ENCODE measurements at regions not wholly inside any gene's neighbourhood (a gene's known extent, or its start where the extent isn't known, plus 50 kb on each side); places are given as distances from the start of the nearest gene placed in this dataset.

GRCh38 chr2:240322231-240322955 is 113.1 kb upstream of the GPC1 start:
- intact Hi-C loops (cut with DNase I): no loop called here
- H3K4me3 ChIP-seq: no peak overlapping the region
- no peaks in the 10 kb centered on the region for H3K36me3 ChIP-seq
- TF ChIP-seq EP300 (IDR thresholded peaks at IDR 0.05) (no peak), POLR2A (IDR thresholded peaks at IDR 0.05) (no peak)
- TF ChIP-seq, protein P1, sequence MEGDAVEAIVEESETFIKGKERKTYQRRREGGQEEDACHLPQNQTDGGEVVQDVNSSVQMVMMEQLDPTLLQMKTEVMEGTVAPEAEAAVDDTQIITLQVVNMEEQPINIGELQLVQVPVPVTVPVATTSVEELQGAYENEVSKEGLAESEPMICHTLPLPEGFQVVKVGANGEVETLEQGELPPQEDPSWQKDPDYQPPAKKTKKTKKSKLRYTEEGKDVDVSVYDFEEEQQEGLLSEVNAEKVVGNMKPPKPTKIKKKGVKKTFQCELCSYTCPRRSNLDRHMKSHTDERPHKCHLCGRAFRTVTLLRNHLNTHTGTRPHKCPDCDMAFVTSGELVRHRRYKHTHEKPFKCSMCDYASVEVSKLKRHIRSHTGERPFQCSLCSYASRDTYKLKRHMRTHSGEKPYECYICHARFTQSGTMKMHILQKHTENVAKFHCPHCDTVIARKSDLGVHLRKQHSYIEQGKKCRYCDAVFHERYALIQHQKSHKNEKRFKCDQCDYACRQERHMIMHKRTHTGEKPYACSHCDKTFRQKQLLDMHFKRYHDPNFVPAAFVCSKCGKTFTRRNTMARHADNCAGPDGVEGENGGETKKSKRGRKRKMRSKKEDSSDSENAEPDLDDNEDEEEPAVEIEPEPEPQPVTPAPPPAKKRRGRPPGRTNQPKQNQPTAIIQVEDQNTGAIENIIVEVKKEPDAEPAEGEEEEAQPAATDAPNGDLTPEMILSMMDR (IDR thresholded peaks at IDR 0.05): no peak
- H3K4me1 ChIP-seq (ENCODE audit: insufficient read depth): peaks cover 15% of the 10 kb centered on the region
- no peaks in the 10 kb centered on the region for H3K27me3 ChIP-seq
- no peak overlapping the region for H3K27ac ChIP-seq
- WGBS, 3 donors: 77 to 84% (median 83%) methylated on average over 28 to 29 of the region's 29 CpGs
- DNase-seq: no peak
- no peaks in the 10 kb centered on the region for H3K9me3 ChIP-seq

DNA sequence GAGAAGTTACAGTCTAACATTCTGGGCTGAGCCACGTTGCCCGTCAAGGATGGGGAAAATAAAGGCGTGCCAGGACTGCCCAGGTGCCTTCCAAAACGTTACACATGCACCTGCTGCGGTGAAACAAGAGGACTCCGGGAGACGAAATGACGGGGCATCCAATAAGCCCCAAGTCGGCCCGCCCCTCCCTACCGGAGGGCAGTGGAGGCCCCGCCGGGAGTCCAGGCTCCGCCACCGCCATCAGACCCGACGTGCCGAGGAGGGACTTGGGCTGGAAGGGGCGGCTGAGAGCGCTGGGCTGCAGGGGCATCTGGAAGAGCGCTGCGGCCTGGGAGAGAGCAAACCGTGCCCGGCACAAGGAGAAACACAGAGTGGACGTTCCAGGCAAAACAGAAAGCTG is 112.5 kb upstream of the GPC1 start:
- Histone ChIP-seq H3K27me3 (no peaks in the 10 kb centered on the region), H3K36me3 (no peaks in the 10 kb centered on the region), H3K4me1 (ENCODE audit: insufficient read depth) (peaks cover 15% of the 10 kb centered on the region), H3K27ac (no peak overlapping the region), H3K4me3 (no peak overlapping the region), H3K9me3 (no peaks in the 10 kb centered on the region)
- intact Hi-C loops (cut with DNase I): no loop called here
- 87 to 90% (median 88%) methylated on average over 25 of the region's 25 CpGs for WGBS, 3 donors
- no peak for DNase-seq
- TF ChIP-seq, protein P1 (IDR thresholded peaks at IDR 0.05): no peak
- TF ChIP-seq EP300 (IDR thresholded peaks at IDR 0.05): no peak
- TF ChIP-seq POLR2A (IDR thresholded peaks at IDR 0.05): no peak

DNA sequence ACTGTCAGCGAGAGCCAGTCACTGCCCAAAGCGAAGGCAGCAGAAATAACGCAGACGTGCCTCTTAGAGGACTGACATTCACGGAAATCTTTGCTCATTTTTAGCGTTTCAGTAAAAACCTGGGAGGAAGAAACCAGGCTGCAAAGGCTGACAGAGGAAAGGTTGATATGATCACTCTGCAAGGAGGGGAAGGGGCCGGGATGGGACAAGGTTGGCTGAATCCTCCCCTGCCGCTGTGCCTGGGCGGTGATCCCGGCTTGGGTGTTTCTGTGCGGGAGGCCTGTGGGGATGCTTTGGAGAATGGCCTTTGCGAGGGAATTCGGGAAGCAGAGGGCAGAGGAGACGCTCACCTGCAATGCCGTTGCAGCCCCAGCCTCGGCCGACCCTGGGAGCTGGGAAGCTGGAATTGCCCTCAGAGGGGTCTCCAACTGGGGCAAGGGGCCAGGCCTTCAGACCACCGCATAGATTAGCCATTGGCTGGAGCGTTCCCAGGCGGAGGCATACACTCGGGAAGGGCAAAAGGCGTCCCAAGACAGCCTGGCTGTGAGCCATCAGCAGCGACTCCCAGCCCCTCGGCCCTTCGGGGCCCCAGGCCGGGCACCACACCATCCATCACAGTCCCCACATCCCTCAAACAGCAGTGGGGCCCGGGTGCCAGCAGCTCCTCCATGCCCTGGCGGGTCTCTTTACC is 111.7 kb upstream of the GPC1 start:
- DNase-seq: no peak
- H3K27me3 ChIP-seq: no peaks in the 10 kb centered on the region
- no peaks in the 10 kb centered on the region for H3K9me3 ChIP-seq
- H3K36me3 ChIP-seq: no peaks in the 10 kb centered on the region
- peaks cover 15% of the 10 kb centered on the region for H3K4me1 ChIP-seq (ENCODE audit: insufficient read depth)
- intact Hi-C loops (cut with DNase I): no loop called here
- TF ChIP-seq, protein P1 (IDR thresholded peaks at IDR 0.05): no peak
- H3K4me3 ChIP-seq: no peak overlapping the region
- no peak overlapping the region for H3K27ac ChIP-seq
- 77 to 82% (median 81%) methylated on average over 25 to 28 of the region's 28 CpGs for WGBS, 3 donors

GRCh38 chr2:240324312-240325015 is 111.0 kb upstream of the GPC1 start:
- no peak for DNase-seq
- intact Hi-C loops (cut with DNase I): no loop called here
- H3K9me3 ChIP-seq: no peaks in the 10 kb centered on the region
- H3K36me3 ChIP-seq: no peaks in the 10 kb centered on the region
- H3K27me3 ChIP-seq: no peaks in the 10 kb centered on the region
- peaks cover 15% of the 10 kb centered on the region for H3K4me1 ChIP-seq (ENCODE audit: insufficient read depth)
- TF ChIP-seq, protein P1 (IDR thresholded peaks at IDR 0.05): no peak
- TF ChIP-seq EP300 (IDR thresholded peaks at IDR 0.05) (no peak), POLR2A (IDR thresholded peaks at IDR 0.05) (no peak)
- no peak overlapping the region for H3K27ac ChIP-seq
- 82 to 84% (median 84%) methylated on average over 25 of the region's 25 CpGs for WGBS, 3 donors
- H3K4me3 ChIP-seq: no peak overlapping the region
